AG09319 (cell line): ENCODE measurements at regions not wholly inside any gene's neighbourhood (a gene's known extent, or its start where the extent isn't known, plus 50 kb on each side); places are given as distances from the start of the nearest gene placed in this dataset.

Experiments
- DNase-seq: peaks from one replicate; pipeline ENCODE4 v3.0.0-alpha.2; 2010; ENCODE audit warnings: low read depth; ENCODE audit errors: extremely low read depth
- TF ChIP-seq, protein P1 (sequence below): IDR thresholded peaks from 2 replicates; pipeline ENCODE4 v1.5.1; 2011; ENCODE audit warnings: low read depth, mild to moderate bottlenecking, inconsistent platforms, low read length, moderate library complexity

DNA sequence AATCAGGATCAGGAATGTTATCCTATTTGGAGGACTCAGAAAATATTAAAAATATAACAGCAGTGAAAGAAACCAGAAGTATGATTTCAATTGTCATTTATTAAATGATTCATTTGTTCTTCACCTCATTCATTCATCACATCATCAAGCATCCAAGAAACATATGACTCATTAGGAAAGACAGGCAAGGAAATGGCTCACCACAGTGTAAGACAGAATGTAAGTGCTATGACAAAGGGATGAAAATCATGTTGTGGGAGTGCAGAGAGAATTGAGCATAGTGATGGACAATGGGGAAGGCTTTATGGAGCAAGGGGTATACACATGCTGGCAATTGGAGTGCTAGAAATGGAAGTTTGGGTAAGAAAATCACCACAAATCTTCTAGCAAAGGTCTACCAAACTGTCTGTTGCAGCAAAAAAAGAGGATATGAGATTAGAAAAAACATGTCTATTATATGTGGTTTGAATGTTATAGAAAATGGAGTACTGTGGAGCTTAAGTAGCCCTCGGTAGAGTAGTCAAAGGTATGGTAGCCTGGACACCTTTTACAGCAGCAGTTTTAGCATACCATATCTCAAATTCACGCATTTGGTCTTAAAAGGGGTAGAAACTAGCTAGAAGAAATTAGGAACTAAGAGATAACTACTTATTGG lies 111.1 kb upstream of the GPR149 start:
- no peak for DNase-seq
- TF ChIP-seq, protein P1, sequence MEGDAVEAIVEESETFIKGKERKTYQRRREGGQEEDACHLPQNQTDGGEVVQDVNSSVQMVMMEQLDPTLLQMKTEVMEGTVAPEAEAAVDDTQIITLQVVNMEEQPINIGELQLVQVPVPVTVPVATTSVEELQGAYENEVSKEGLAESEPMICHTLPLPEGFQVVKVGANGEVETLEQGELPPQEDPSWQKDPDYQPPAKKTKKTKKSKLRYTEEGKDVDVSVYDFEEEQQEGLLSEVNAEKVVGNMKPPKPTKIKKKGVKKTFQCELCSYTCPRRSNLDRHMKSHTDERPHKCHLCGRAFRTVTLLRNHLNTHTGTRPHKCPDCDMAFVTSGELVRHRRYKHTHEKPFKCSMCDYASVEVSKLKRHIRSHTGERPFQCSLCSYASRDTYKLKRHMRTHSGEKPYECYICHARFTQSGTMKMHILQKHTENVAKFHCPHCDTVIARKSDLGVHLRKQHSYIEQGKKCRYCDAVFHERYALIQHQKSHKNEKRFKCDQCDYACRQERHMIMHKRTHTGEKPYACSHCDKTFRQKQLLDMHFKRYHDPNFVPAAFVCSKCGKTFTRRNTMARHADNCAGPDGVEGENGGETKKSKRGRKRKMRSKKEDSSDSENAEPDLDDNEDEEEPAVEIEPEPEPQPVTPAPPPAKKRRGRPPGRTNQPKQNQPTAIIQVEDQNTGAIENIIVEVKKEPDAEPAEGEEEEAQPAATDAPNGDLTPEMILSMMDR, result no peak

GRCh38 chr3:154538566-154539360 lies 108.8 kb upstream of the GPR149 start:
- TF ChIP-seq, protein P1, result no peak
- DNase-seq, result no peak

DNA sequence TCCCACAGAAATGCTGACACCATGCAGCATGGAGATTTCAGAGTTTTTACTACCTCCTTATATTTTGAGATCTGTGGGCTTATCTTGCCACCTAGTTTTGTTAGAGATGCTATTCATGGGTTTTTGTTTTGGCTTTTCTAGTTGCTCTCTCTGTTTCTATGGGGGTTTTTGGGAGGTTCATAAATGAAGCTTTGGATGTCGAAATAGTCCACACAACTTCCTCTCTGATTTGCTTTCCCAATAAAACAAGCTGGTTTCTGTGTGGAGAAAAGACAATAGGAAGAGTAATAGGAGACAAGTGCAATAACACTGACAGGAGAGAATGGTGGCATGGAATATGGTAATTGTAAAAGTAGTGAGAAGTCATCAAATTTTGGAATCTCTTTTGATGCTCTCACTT lies 106.8 kb upstream of the GPR149 start:
- DNase-seq, result no peak
- TF ChIP-seq, protein P1, result no peak

DNA sequence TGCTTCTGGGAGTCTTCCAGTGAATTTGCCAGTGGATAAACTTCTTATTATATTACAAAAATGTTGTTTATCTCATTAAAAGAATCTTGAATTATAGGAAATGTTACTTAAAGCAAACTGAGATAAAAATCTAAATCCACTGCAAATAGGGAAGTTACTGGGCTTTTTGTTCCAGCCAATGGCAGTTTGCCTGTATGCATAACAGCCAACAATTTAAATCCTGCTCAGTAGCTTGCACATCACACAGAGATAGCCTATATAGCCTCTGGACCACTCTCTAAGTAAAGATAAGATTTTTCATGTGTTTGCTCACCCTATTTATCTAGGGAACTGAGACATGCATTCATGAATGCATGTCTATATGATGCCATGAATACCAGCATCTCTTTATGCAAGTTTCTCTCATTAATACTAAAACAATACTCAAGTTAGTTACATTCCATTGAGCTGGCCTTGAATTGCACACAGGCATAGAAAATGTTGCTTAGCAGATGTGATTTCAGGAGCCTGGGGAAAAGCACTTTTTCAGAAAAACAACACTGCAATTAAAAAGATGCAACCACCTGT lies 92.1 kb upstream of the GPR149 start:
- DNase-seq, result no peak
- TF ChIP-seq, protein P1, result no peak

DNA sequence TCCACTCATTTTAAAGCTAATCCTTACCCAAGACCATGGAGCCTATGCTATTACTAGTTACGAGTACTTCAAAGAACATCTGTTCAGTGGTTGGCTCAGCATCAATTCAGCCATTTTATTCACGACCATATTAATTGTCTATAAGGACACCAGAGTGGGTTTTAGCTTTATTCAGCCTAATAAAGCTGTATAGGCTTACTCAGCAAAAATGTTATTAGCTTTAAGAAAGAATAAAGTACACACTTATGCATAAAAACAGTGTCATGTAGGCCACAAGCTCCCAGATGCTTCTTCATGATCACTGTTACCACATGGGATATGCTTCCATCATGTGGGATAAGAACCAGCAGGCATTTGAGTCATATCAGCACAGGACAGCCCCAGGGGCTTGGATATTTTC lies 87.4 kb upstream of the GPR149 start:
- TF ChIP-seq, protein P1, result no peak
- no peak for DNase-seq

- no peak for DNase-seq
- TF ChIP-seq, protein P1, result no peak
These were observed 85.9 kb upstream of the GPR149 start for GRCh38 chr3:154515921-154516320.

DNA sequence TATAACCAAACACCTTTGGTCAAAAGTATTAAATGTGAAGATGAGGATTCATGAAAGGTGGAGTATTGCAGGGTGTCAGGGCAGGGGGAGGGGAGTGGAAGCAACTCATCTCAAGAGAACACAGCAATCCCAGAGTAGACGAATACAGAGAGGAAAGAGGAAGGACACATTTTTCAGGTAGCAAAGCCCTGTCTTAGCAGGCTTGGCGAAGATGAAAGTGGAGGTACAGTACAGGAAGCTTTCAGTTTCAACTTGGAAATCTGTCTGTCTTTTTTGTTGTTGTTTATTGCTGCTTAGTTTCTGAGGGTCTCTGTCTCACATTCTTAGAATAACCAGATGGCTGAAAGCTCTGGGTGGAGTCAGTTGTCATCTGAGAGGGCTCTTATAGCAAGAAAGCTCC lies 80.8 kb upstream of the GPR149 start:
- DNase-seq, result no peak
- TF ChIP-seq, protein P1, result no peak
